ENCODE measurements at regions not wholly inside any gene's neighbourhood (a gene's known extent, or its start where the extent isn't known, plus 50 kb on each side); places are given as distances from the start of the nearest gene placed in this dataset.

GRCh38 chr2:48009256-48009655 is 103.0 kb upstream of the FBXO11 start:
- TF ChIP-seq CTCF (IDR thresholded peaks at IDR 0.05), result no peak
- TF ChIP-seq POLR2A (IDR thresholded peaks at IDR 0.05), result no peak

Measured in stomach (tissue), 4 donors.